AG09309 (cell line): ENCODE measurements at regions not wholly inside any gene's neighbourhood (a gene's known extent, or its start where the extent isn't known, plus 50 kb on each side); places are given as distances from the start of the nearest gene placed in this dataset.

Source experiments
- DNase-seq: peaks from one replicate; pipeline ENCODE4 v3.0.0-alpha.2; 2010; ENCODE audit warnings: low read depth
- H3K4me3 ChIP-seq: 2 replicates; pipeline ENCODE4 v1.5.1; 2011; ENCODE audit warnings: mild to moderate bottlenecking, low read depth, low read length, moderate library complexity; ENCODE audit not compliant: control insufficient read depth
- CTCF ChIP-seq: IDR thresholded peaks from 2 replicates; pipeline ENCODE4 v1.5.1; 2011; ENCODE audit warnings: mild to moderate bottlenecking, low read depth, low read length, inconsistent platforms; ENCODE audit not compliant: insufficient read depth, control insufficient read depth; ENCODE audit errors: missing control alignments

- no peak for TF ChIP-seq CTCF
- DNase-seq, result no peak
- H3K4me3 ChIP-seq, result no peak overlapping the region
These were observed 525.9 kb upstream of the ZNF804A start for GRCh38 chr2:184072470-184072869.

- TF ChIP-seq CTCF, result no peak
- H3K4me3 ChIP-seq, result no peak overlapping the region
- no peak for DNase-seq
These were observed 519.8 kb upstream of the ZNF804A start for GRCh38 chr2:184078496-184078895.

GRCh38 chr2:184091456-184091855 is 506.9 kb upstream of the ZNF804A start:
- DNase-seq, result no peak
- TF ChIP-seq CTCF, result no peak
- H3K4me3 ChIP-seq, result no peak overlapping the region

- no peak for DNase-seq
- no peak for TF ChIP-seq CTCF
- no peak overlapping the region for H3K4me3 ChIP-seq
These were observed 484.5 kb upstream of the ZNF804A start for GRCh38 chr2:184113696-184114403.

GRCh38 chr2:184114439-184114838 is 483.9 kb upstream of the ZNF804A start:
- no peak overlapping the region for H3K4me3 ChIP-seq
- no peak for TF ChIP-seq CTCF
- DNase-seq, result no peak

- no peak for DNase-seq
- no peak overlapping the region for H3K4me3 ChIP-seq
- no peak for TF ChIP-seq CTCF
These were observed 478.1 kb upstream of the ZNF804A start for GRCh38 chr2:184119989-184120800.
